GM20000 (cell line): ENCODE measurements at regions not wholly inside any gene's neighbourhood (a gene's known extent, or its start where the extent isn't known, plus 50 kb on each side); places are given as distances from the start of the nearest gene placed in this dataset.

Source experiments
- DNase-seq: peaks from one replicate; pipeline ENCODE4 v3.0.0; 2012; ENCODE audit warnings: low spot score
- TF ChIP-seq, protein P1 (sequence below): IDR thresholded peaks from 2 replicates; pipeline ENCODE4 v1.5.1; 2012; ENCODE audit warnings: mild to moderate bottlenecking, control low read depth; ENCODE audit errors: extremely low read depth, missing control alignments

GRCh38 chr17:77070888-77071279 lies 69.9 kb upstream of the SEC14L1 start:
- no peak for DNase-seq
- TF ChIP-seq, protein P1, sequence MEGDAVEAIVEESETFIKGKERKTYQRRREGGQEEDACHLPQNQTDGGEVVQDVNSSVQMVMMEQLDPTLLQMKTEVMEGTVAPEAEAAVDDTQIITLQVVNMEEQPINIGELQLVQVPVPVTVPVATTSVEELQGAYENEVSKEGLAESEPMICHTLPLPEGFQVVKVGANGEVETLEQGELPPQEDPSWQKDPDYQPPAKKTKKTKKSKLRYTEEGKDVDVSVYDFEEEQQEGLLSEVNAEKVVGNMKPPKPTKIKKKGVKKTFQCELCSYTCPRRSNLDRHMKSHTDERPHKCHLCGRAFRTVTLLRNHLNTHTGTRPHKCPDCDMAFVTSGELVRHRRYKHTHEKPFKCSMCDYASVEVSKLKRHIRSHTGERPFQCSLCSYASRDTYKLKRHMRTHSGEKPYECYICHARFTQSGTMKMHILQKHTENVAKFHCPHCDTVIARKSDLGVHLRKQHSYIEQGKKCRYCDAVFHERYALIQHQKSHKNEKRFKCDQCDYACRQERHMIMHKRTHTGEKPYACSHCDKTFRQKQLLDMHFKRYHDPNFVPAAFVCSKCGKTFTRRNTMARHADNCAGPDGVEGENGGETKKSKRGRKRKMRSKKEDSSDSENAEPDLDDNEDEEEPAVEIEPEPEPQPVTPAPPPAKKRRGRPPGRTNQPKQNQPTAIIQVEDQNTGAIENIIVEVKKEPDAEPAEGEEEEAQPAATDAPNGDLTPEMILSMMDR = no peak

DNA sequence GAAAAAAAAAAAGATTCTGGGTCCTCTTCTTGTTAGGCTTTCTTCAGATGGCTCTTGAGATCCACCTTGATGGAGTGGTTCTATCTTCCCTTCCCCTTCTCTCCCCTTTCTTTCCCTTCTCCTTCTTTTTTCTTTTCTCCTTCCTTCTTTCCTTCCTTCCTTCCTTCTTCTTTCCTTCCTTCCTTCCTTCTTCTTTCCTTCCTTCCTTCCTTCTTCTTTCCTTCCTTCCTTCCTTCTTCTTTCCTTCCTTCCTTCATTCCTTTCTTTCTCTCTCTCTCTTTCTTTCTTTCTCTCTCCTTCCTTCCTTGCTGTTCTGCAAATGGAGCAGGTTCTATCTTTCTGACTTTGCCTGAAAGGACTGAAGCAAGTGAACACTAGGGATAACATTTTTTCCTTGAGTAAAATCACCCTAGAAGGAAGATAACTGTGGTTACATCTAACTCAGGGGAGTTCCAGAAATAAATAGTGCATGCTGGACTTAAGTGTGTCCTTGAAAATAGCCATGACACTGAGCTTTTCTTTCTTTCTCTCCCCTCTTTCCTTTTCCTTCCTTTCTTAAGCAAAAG lies 68.8 kb upstream of the SEC14L1 start:
- no peak for DNase-seq
- TF ChIP-seq, protein P1 = no peak

DNA sequence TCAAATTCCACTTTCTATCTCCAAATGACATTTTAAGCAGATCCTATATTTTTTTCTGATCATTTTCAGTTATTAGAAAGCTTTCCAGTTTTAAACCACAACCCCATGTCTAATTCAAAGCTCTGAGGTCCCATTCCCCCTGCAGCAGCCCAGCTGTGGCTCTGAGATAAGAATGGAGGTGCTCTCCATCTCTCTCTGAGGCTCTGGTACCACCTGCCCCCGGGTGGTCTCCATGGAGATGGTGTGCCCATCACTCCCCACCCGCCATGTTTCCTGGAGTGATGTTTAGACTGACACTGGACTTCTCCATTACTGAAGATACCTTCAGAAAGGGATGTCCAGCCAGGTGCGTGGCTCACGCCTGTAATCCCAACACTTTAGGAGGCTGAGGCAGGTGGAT lies 68.1 kb upstream of the SEC14L1 start:
- DNase-seq = no peak
- TF ChIP-seq, protein P1 = no peak

DNA sequence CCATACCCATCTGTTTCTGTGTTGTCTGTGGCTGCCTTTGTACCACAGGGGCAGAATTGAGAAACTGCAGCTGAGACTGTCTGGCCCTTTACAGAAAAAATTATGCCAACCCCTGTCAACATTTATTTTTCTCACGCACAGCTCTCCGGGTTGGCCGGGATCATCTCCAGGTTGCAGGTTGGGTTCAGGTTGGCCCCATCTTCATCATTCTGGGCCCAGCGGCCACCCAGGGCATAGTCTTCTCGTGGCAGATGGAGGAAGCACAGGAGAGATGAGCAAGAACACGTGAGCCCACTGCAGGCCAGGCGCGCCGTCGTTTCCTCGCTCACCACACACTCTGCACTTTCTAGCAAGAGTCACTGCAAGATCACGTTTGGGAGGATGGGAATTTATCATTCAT lies 66.1 kb upstream of the SEC14L1 start:
- DNase-seq = no peak
- TF ChIP-seq, protein P1 = no peak

- DNase-seq = no peak
Measured at GRCh38 chr17:77076124-77076830, 64.5 kb upstream of the SEC14L1 start.

GRCh38 chr17:77083531-77083930 lies 57.2 kb upstream of the SEC14L1 start:
- TF ChIP-seq, protein P1 = no peak
- DNase-seq = no peak

More at GRCh38 chr17:77076124-77076830, 64.5 kb upstream of the SEC14L1 start:
- TF ChIP-seq, protein P1 = no peak

DNA sequence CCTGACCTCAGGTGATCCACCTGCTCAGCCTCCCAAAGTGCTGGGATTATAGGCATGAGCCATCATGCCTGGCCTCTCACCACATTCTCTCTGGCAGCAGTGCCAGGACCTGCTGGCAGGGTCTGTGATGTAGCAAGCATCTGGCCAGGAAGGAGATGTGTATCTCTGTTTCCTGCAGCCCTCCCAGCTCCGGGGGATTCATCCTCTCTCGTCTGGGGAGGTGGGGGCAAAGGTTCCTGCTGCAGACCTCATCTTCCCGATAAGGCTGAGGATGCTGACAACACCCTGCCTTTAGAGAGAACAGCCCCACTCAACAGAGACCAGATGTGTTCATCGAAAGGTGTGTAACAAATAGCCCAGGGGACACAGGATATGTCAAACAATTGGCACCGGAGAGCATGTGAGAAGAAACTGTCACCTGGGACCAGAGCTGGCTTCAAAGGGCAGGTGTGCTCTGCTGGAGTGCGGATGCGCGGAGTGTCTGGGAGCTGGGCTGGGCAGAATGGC lies 54.8 kb upstream of the SEC14L1 start:
- TF ChIP-seq, protein P1 = no peak
- no peak for DNase-seq
